Gastroesophageal sphincter (tissue), 3 donors: ENCODE measurements at regions not wholly inside any gene's neighbourhood (a gene's known extent, or its start where the extent isn't known, plus 50 kb on each side); places are given as distances from the start of the nearest gene placed in this dataset.

Experiments
- CTCF ChIP-seq, 4 experiments: fragments of 200-600 bp in 2 of 4; fragments of 450-650 bp in 2 of 4; sonication (generic) in 1 of 4; IDR thresholded peaks; one replicate each; pipeline ENCODE4 v1.5.1; 2017 to 2019; ENCODE audit warnings: antibody characterized with exemption in 4 of 4, mild to moderate bottlenecking in 2 of 4, moderate library complexity in 2 of 4
- EP300 ChIP-seq: sonication (generic); formaldehyde crosslinking; IDR thresholded peaks from one replicate; pipeline ENCODE4 v1.6.1; 2017; ENCODE audit warnings: antibody characterized with exemption, mild to moderate bottlenecking
- POLR2AphosphoS5 ChIP-seq: sonication (generic); formaldehyde crosslinking; IDR thresholded peaks from one replicate; pipeline ENCODE4 v1.6.1; 2017; ENCODE audit warnings: antibody characterized with exemption

- no peak for TF ChIP-seq CTCF (IDR thresholded peaks at IDR 0.05)
- no peak for TF ChIP-seq EP300
- no peak for TF ChIP-seq POLR2AphosphoS5
Measured at GRCh38 chr16:49096176-49096945, 185.3 kb downstream of the CBLN1 start.
